ENCODE measurements at regions not wholly inside any gene's neighbourhood (a gene's known extent, or its start where the extent isn't known, plus 50 kb on each side); places are given as distances from the start of the nearest gene placed in this dataset.

- Histone ChIP-seq H3K9me3 (ENCODE audit: insufficient read depth in 2 of 2, low read depth in 1 of 2, low read length in 1 of 2) (no peaks in the 10 kb centered on the region), H4K91ac (replicated peaks; ENCODE audit: insufficient read length, low read length) (no peak overlapping the region), H4K20me1 (replicated peaks in 1 of 2; ENCODE audit: control insufficient read depth in 1 of 2, insufficient read depth in 2 of 2, low read length in 2 of 2) (no peaks in the 10 kb centered on the region), H3K27me3 (replicated peaks in 1 of 4; ENCODE audit: control insufficient read depth in 3 of 4, extremely low read depth in 1 of 4, insufficient read depth in 3 of 4, low read length in 3 of 4) (no peaks in the 10 kb centered on the region), H3K4me1 (replicated peaks in 1 of 4; ENCODE audit: control insufficient read depth in 3 of 4, insufficient read depth in 4 of 4, low read length in 3 of 4) (no peaks in the 10 kb centered on the region), H3K4me2 (ENCODE audit: insufficient read depth in 1 of 2, low read depth in 2 of 2, low read length in 2 of 2) (no peak overlapping the region), H2BK12ac (ENCODE audit: low read depth, low read length) (no peak overlapping the region), H3K4ac (replicated peaks; ENCODE audit: insufficient read length, low read depth, low read length) (no peak overlapping the region), H3K56ac (replicated peaks; ENCODE audit: insufficient read length, low read depth, low read length) (no peak overlapping the region), H3K27ac (ENCODE audit: low read depth, low read length) (no peak overlapping the region), H3K18ac (ENCODE audit: extremely low read depth, low read length) (no peak overlapping the region), H2AFZ (ENCODE audit: low read length) (no peak overlapping the region), H4K5ac (ENCODE audit: insufficient read length, low read depth, low read length) (no peak overlapping the region), H3K23me2 (ENCODE audit: low read depth, low read length) (no peaks in the 10 kb centered on the region), H3K79me1 (ENCODE audit: low read depth, low read length) (no peaks in the 10 kb centered on the region), H3K23ac (ENCODE audit: insufficient read length) (no peak overlapping the region), H2BK120ac (replicated peaks; ENCODE audit: low read depth, low read length) (no peak overlapping the region), H4K8ac (ENCODE audit: extremely low read depth, insufficient read depth, low read length) (no peak overlapping the region), H3K4me3 (ENCODE audit: extremely low read depth in 1 of 4, insufficient read depth in 2 of 4, low read depth in 3 of 4, low read length in 4 of 4) (no peak overlapping the region), H2BK5ac (ENCODE audit: low read depth, low read length) (no peak overlapping the region), H2BK15ac (ENCODE audit: low read length) (no peak overlapping the region), H3K36me3 (ENCODE audit: control insufficient read depth in 2 of 4, insufficient read depth in 4 of 4, low read length in 3 of 4) (no peaks in the 10 kb centered on the region), H2AK5ac (ENCODE audit: low read depth, low read length) (no peak overlapping the region), H2BK20ac (ENCODE audit: low read length) (no peak overlapping the region), H3K79me2 (ENCODE audit: control insufficient read depth in 1 of 2, insufficient read depth in 2 of 2, low read length in 2 of 2) (no peaks in the 10 kb centered on the region), H3K14ac (ENCODE audit: insufficient read length) (no peak overlapping the region), H3K9ac (replicated peaks in 1 of 4; ENCODE audit: extremely low read depth in 1 of 4, low read depth in 3 of 4, low read length in 3 of 4) (no peak overlapping the region)
- DNase-seq (ENCODE audit: low read depth in 1 of 2, low spot score in 2 of 2) = no peak
- POLR2A ChIA-PET (ENCODE audit: partially characterized antibody) = no interaction called here
- CTCF ChIA-PET (ENCODE audit: partially characterized antibody) = interaction anchor here (2.3 kb wide), 1 partner anchor 9 kb away, joined by 11 read pairs; no protein-coding TSS in a partner anchor
- WGBS, 2 experiments (ENCODE audit: extremely low coverage in 1 of 2, insufficient coverage in 1 of 2, insufficient read length in 1 of 2, insufficient replicate concordance in 2 of 2, low coverage in 1 of 2, low lambda C conversion rate in 2 of 2, missing lambda C conversion rate in 1 of 2) = 81% methylated on average over 2 of the region's 2 CpGs; no CpG with 5 or more reads in 1 of the 2 experiments
- FAIRE-seq = no peak
- TF ChIP-seq SUZ12 (IDR thresholded peaks at IDR 0.05; ENCODE audit: low read length) (no peak), GTF2F1 (IDR thresholded peaks at IDR 0.05; ENCODE audit: borderline replicate concordance, low read depth, low read length) (no peak), RNF2 (IDR thresholded peaks at IDR 0.05; ENCODE audit: borderline replicate concordance, low read depth, low read length, missing control alignments, poor library complexity, severe bottlenecking) (no peak)
These were observed 526.3 kb upstream of the DCC start for GRCh38 chr18:51813740-51814139.
